Amniotic epithelial cell (primary cell): ENCODE measurements at regions not wholly inside any gene's neighbourhood (a gene's known extent, or its start where the extent isn't known, plus 50 kb on each side); places are given as distances from the start of the nearest gene placed in this dataset.

Experiments used
- DNase-seq: peaks from one replicate; pipeline ENCODE4 v3.0.0-alpha.2; 2010; ENCODE audit warnings: low read depth

- no peak for DNase-seq
Observed at GRCh38 chr1:58310881-58311280, 235.6 kb downstream of the OMA1 start.

GRCh38 chr1:58310469-58310868 lies 236.1 kb downstream of the OMA1 start:
- no peak for DNase-seq

- DNase-seq = no peak
Observed at GRCh38 chr1:58308206-58308605, 238.3 kb downstream of the OMA1 start.

- no peak for DNase-seq
Observed at GRCh38 chr1:58307431-58307830, 239.1 kb downstream of the OMA1 start.

GRCh38 chr1:58305622-58306021 lies 240.9 kb downstream of the OMA1 start:
- no peak for DNase-seq

GRCh38 chr1:58304346-58304975 lies 242.1 kb downstream of the OMA1 start:
- no peak for DNase-seq

GRCh38 chr1:58303841-58304240 lies 242.7 kb downstream of the OMA1 start:
- no peak for DNase-seq

- no peak for DNase-seq
Observed at GRCh38 chr1:58293388-58293787, 253.1 kb downstream of the OMA1 start.

GRCh38 chr1:58290685-58291372 lies 255.7 kb downstream of the OMA1 start:
- peak; percentile 1 for DNase-seq

- DNase-seq = no peak
Observed at GRCh38 chr1:58288624-58289142, 257.8 kb downstream of the OMA1 start.

- DNase-seq = no peak
Observed at GRCh38 chr1:58287894-58288623, 258.5 kb downstream of the OMA1 start.

- no peak for DNase-seq
Observed at GRCh38 chr1:58284225-58284510, 262.4 kb downstream of the OMA1 start.

- DNase-seq = no peak
Observed at GRCh38 chr1:58283388-58284224, 262.9 kb downstream of the OMA1 start.

GRCh38 chr1:58282623-58283387 lies 263.7 kb downstream of the OMA1 start:
- DNase-seq = no peak

GRCh38 chr1:58266242-58266641 lies 280.3 kb downstream of the OMA1 start:
- no peak for DNase-seq

- DNase-seq = no peak
Observed at GRCh38 chr1:58264462-58264861, 282.1 kb downstream of the OMA1 start.

GRCh38 chr1:58262702-58263101 lies 283.8 kb downstream of the OMA1 start:
- no peak for DNase-seq

GRCh38 chr1:58258082-58258481 lies 288.4 kb downstream of the OMA1 start:
- no peak for DNase-seq

GRCh38 chr1:58257003-58257402 lies 289.5 kb downstream of the OMA1 start:
- DNase-seq = no peak

GRCh38 chr1:58256546-58256945 lies 290.0 kb downstream of the OMA1 start:
- no peak for DNase-seq

GRCh38 chr1:58256041-58256440 lies 290.5 kb downstream of the OMA1 start:
- no peak for DNase-seq

- DNase-seq = no peak
Observed at GRCh38 chr1:58255192-58255591, 291.3 kb downstream of the OMA1 start.
